Thoracic aorta (tissue), 2 donors: ENCODE measurements at regions not wholly inside any gene's neighbourhood (a gene's known extent, or its start where the extent isn't known, plus 50 kb on each side); places are given as distances from the start of the nearest gene placed in this dataset.

ENCODE experiments used
- ATAC-seq: fragments of 150-250 bp; one replicate; pipeline ENCODE4 v1.8.0; 2017; ENCODE audit warnings: low read depth; ENCODE audit not compliant: insufficient number of reproducible peaks, low FRiP score
- DNase-seq: peaks from one replicate; pipeline ENCODE4 v3.0.0-alpha.2; 2020; ENCODE audit warnings: low spot score
- H3K27ac ChIP-seq, 2 donors: fragments of 200-600 bp; sonication (generic); 1 replicate in 1 of 2; 2 replicates in 1 of 2; pipeline ENCODE4 v1.5.1; 2016; ENCODE audit warnings: mild to moderate bottlenecking in 2 of 2, moderate library complexity in 2 of 2
- H3K27me3 ChIP-seq: fragments of 200-600 bp; sonication (generic); replicated peaks from 2 replicates; pipeline ENCODE4 v1.6.0; 2016; ENCODE audit warnings: mild to moderate bottlenecking; ENCODE audit not compliant: insufficient read depth
- H3K36me3 ChIP-seq: fragments of 200-600 bp; sonication (generic); one replicate; pipeline ENCODE4 v1.5.1; 2016
- H3K4me1 ChIP-seq, 2 donors: fragments of 200-600 bp; sonication (generic); 1 replicate in 1 of 2; 2 replicates in 1 of 2; pipeline versions ENCODE4 v1.5.1 to v1.6.0; 2016; ENCODE audit warnings: low read depth in 2 of 2, mild to moderate bottlenecking in 1 of 2; ENCODE audit not compliant: control insufficient read depth in 1 of 2
- H3K4me3 ChIP-seq: fragments of 200-600 bp; sonication (generic); 2 replicates; pipeline ENCODE4 v1.5.1; 2016; ENCODE audit warnings: mild to moderate bottlenecking
- H3K9me3 ChIP-seq: fragments of 200-600 bp; sonication (generic); 2 replicates; pipeline ENCODE4 v1.5.1; 2016
- TF ChIP-seq, protein P1 (sequence below): fragments of 200-600 bp; sonication (generic); IDR thresholded peaks from one replicate; pipeline ENCODE4 v1.5.1; 2019; ENCODE audit warnings: antibody characterized with exemption

DNA sequence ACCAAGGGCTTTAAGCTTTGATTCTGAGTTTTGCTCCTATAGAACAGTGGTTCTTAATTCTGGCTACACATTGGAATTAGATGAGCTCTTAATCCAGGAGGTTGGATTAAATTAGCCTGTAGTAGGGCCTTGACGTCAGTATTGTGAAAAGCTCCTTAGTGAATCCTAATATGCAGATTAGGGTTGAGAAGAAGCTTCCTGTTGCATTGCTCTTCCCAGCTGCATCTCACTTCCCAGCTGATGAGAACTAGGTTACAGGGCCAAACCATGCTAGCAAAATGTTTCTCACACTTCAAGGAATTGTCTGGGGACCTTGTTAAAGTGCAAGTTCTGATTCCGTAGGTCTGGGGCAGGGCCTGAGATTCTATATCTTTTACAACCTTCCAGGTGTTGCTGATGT is 300.0 kb downstream of the ZSWIM6 start:
- no peak for ATAC-seq
- TF ChIP-seq, protein P1, sequence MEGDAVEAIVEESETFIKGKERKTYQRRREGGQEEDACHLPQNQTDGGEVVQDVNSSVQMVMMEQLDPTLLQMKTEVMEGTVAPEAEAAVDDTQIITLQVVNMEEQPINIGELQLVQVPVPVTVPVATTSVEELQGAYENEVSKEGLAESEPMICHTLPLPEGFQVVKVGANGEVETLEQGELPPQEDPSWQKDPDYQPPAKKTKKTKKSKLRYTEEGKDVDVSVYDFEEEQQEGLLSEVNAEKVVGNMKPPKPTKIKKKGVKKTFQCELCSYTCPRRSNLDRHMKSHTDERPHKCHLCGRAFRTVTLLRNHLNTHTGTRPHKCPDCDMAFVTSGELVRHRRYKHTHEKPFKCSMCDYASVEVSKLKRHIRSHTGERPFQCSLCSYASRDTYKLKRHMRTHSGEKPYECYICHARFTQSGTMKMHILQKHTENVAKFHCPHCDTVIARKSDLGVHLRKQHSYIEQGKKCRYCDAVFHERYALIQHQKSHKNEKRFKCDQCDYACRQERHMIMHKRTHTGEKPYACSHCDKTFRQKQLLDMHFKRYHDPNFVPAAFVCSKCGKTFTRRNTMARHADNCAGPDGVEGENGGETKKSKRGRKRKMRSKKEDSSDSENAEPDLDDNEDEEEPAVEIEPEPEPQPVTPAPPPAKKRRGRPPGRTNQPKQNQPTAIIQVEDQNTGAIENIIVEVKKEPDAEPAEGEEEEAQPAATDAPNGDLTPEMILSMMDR = no peak
- Histone ChIP-seq H3K27ac (peak overlapping the region; percentile 2 to 52), H3K4me3 (no peak overlapping the region), H3K27me3 (no peaks in the 10 kb centered on the region), H3K4me1 (peaks cover 0 to 11% of the 10 kb centered on the region in 2 donors), H3K9me3 (no peaks in the 10 kb centered on the region), H3K36me3 (no peaks in the 10 kb centered on the region)
- no peak for DNase-seq

DNA sequence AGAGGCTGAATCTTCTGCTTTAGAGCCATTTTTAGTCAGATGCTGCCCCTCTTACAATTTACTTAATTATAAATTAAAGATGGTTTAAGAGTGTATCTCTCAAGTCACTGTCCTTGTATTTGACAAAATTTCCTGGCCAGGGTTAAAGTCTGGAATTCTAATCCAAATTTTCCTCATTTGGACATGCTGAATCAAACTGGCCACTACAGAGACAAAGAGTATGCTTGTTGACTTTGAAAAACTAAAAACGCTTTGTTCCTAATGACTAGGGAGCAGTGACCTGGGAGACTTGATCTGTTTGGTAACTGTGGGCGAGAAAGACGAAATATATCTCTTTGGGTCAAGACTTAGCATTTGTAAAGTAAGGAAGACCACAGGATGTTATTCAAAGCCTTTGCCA is 303.2 kb downstream of the ZSWIM6 start:
- no peak overlapping the region for H3K27ac ChIP-seq
- DNase-seq (no peak), ATAC-seq (no peak)
- peaks cover 4 to 27% of the 10 kb centered on the region in 2 donors for H3K4me1 ChIP-seq
- TF ChIP-seq, protein P1 = no peak
- no peaks in the 10 kb centered on the region for H3K9me3 ChIP-seq
- no peak overlapping the region for H3K4me3 ChIP-seq
- H3K36me3 ChIP-seq = no peaks in the 10 kb centered on the region
- no peaks in the 10 kb centered on the region for H3K27me3 ChIP-seq

- Histone ChIP-seq H3K27me3 (no peaks in the 10 kb centered on the region), H3K9me3 (no peaks in the 10 kb centered on the region), H3K4me3 (no peak overlapping the region), H3K36me3 (no peaks in the 10 kb centered on the region), H3K27ac (no peak overlapping the region), H3K4me1 (peaks cover 4 to 18% of the 10 kb centered on the region in 2 donors)
- DNase-seq (no peak), ATAC-seq (no peak)
- TF ChIP-seq, protein P1 = no peak
Measured at GRCh38 chr5:61637566-61637965, 305.5 kb downstream of the ZSWIM6 start.

DNA sequence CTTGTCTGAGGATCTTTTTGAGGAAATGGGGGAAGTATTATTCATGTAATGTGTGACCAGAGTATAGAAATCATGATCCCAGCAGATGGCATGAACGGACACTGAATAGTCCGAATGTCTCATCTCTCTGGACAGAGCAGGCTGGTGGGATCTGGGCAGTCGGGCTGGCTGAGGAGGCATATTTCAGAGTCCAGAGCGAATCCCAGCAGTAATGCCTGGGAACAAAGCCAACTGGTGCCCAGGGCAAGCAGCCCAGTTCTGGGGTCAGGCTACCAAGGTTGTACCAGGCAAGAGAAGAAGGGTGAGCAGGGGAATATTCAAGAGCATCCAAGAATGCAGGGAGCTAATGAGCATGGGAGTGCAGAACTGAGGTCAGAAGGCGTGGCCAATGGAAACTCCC is 306.4 kb downstream of the ZSWIM6 start:
- Histone ChIP-seq H3K4me3 (no peak overlapping the region), H3K4me1 (peaks cover 4 to 18% of the 10 kb centered on the region in 2 donors), H3K27ac (no peak overlapping the region), H3K36me3 (no peaks in the 10 kb centered on the region), H3K27me3 (no peaks in the 10 kb centered on the region), H3K9me3 (no peaks in the 10 kb centered on the region)
- DNase-seq (no peak), ATAC-seq (no peak)
- TF ChIP-seq, protein P1 = no peak

GRCh38 chr5:61640179-61641021 is 308.3 kb downstream of the ZSWIM6 start:
- Histone ChIP-seq H3K27ac (no peak overlapping the region), H3K36me3 (no peaks in the 10 kb centered on the region), H3K27me3 (no peaks in the 10 kb centered on the region), H3K4me1 (peaks cover 4 to 18% of the 10 kb centered on the region in 2 donors), H3K4me3 (no peak overlapping the region), H3K9me3 (no peaks in the 10 kb centered on the region)
- DNase-seq = no peak
- TF ChIP-seq, protein P1 = no peak
- ATAC-seq = no peak
